Neural cell (in vitro differentiated cells): ENCODE measurements at regions not wholly inside any gene's neighbourhood (a gene's known extent, or its start where the extent isn't known, plus 50 kb on each side); places are given as distances from the start of the nearest gene placed in this dataset.

Experiments used
- H2AFZ ChIP-seq: fragments of 200-600, 300-800 bp; sonication (generic), shearing (Covaris generic); 2 replicates; pipeline ENCODE4 v1.6.0; 2014; ENCODE audit warnings: low read depth, mild to moderate bottlenecking, antibody characterized with exemption, low read length, moderate library complexity
- H3F3A ChIP-seq: fragments of 200-600 bp; shearing (Covaris generic); 2 replicates; pipeline ENCODE4 v1.6.1; 2016; ENCODE audit warnings: mild to moderate bottlenecking, moderate library complexity, mixed read lengths, antibody characterized with exemption, low read length; ENCODE audit not compliant: insufficient read depth, poor library complexity, severe bottlenecking
- H3K27ac ChIP-seq: fragments of 200-600, 300-800 bp; sonication (generic), shearing (Covaris generic); 2 replicates; pipeline ENCODE4 v1.5.1; 2014; ENCODE audit warnings: mild to moderate bottlenecking, low read length, moderate library complexity
- H3K27me3 ChIP-seq: fragments of 300-800, 200-600 bp; sonication (generic), shearing (Covaris generic); 2 replicates; pipeline ENCODE4 v1.6.0; 2014; ENCODE audit warnings: mild to moderate bottlenecking, low read depth, low read length, moderate library complexity; ENCODE audit not compliant: insufficient read depth
- H3K36me3 ChIP-seq: fragments of 300-800, 200-600 bp; sonication (generic), shearing (Covaris generic); 2 replicates; pipeline ENCODE4 v1.5.1; 2014; ENCODE audit warnings: mild to moderate bottlenecking, antibody characterized with exemption, low read length, moderate library complexity; ENCODE audit not compliant: insufficient read depth
- H3K4me2 ChIP-seq: fragments of 300-800, 200-600 bp; sonication (generic), shearing (Covaris generic); 2 replicates; pipeline ENCODE4 v1.6.0; 2014; ENCODE audit warnings: mild to moderate bottlenecking, low read length
- H3K4me3 ChIP-seq: fragments of 300-800, 200-600 bp; sonication (generic), shearing (Covaris generic); 2 replicates; pipeline ENCODE4 v1.5.1; 2014; ENCODE audit warnings: mild to moderate bottlenecking, low read length, moderate library complexity
- H3K79me2 ChIP-seq: fragments of 200-600 bp; shearing (Covaris generic); replicated peaks from 2 replicates; pipeline ENCODE4 v1.6.0; 2014; ENCODE audit warnings: mild to moderate bottlenecking, low read length, moderate library complexity; ENCODE audit not compliant: insufficient read depth
- H3K9ac ChIP-seq: fragments of 300-800, 200-600 bp; sonication (generic), shearing (Covaris generic); 2 replicates; pipeline ENCODE4 v1.6.1; 2016; ENCODE audit warnings: mild to moderate bottlenecking, low read length, mixed read lengths
- H3K9me2 ChIP-seq: fragments of 200-600 bp; shearing (Covaris generic); 2 replicates; pipeline ENCODE4 v1.6.1; 2016; ENCODE audit warnings: mild to moderate bottlenecking, low read length, mixed read lengths; ENCODE audit not compliant: insufficient read depth
- H3K9me3 ChIP-seq: fragments of 200-600, 300-800 bp; sonication (generic), shearing (Covaris generic); 2 replicates; pipeline ENCODE4 v1.6.1; 2016; ENCODE audit warnings: mild to moderate bottlenecking, mixed run types, low read length, moderate library complexity, mixed read lengths
- H4K20me1 ChIP-seq: fragments of 200-600 bp; shearing (Covaris generic); 2 replicates; pipeline ENCODE4 v1.6.1; 2016; ENCODE audit warnings: mild to moderate bottlenecking, mixed run types; ENCODE audit not compliant: insufficient read depth
- CTCF ChIP-seq: fragments of 450-650 bp; IDR thresholded peaks from 2 replicates; pipeline ENCODE4 v1.5.1; 2014; ENCODE audit warnings: antibody characterized with exemption, mild to moderate bottlenecking, moderate library complexity; ENCODE audit not compliant: poor library complexity, severe bottlenecking
- EP300 ChIP-seq: fragments of 450-650 bp; conservative IDR thresholded peaks from 2 replicates; pipeline ENCODE4 v1.6.1; 2014; ENCODE audit warnings: antibody characterized with exemption, mild to moderate bottlenecking, moderate library complexity; ENCODE audit not compliant: poor library complexity, severe bottlenecking
- EZH2 ChIP-seq: fragments of 200-600, 300-800 bp; shearing (Covaris generic), sonication (generic); IDR thresholded peaks from 2 replicates; pipeline ENCODE4 v1.6.1; 2014; ENCODE audit warnings: antibody characterized with exemption, low read length, borderline replicate concordance, mild to moderate bottlenecking; ENCODE audit not compliant: insufficient read depth, poor library complexity, severe bottlenecking
- MXI1 ChIP-seq: fragments of 450-650 bp; conservative IDR thresholded peaks from 2 replicates; pipeline ENCODE4 v1.6.1; 2014; ENCODE audit warnings: antibody characterized with exemption, mild to moderate bottlenecking; ENCODE audit not compliant: poor library complexity, severe bottlenecking
- POLR2AphosphoS5 ChIP-seq: IDR thresholded peaks from 2 replicates; pipeline ENCODE4 v1.6.1; 2012
- RAD21 ChIP-seq: fragments of 450-650 bp; conservative IDR thresholded peaks from 2 replicates; pipeline ENCODE4 v1.6.1; 2014; ENCODE audit warnings: antibody characterized with exemption, mild to moderate bottlenecking, moderate library complexity
- SMC3 ChIP-seq: fragments of 450-650 bp; conservative IDR thresholded peaks from 2 replicates; pipeline ENCODE4 v1.6.1; 2014; ENCODE audit warnings: antibody characterized with exemption, mild to moderate bottlenecking, moderate library complexity; ENCODE audit not compliant: poor library complexity
- TAF1 ChIP-seq: IDR thresholded peaks from 2 replicates; pipeline ENCODE4 v1.6.1; 2012; ENCODE audit warnings: low read depth
- TF ChIP-seq, protein P1 (sequence below): IDR thresholded peaks from 2 replicates; pipeline ENCODE4 v1.6.1; 2012; ENCODE audit warnings: borderline replicate concordance

DNA sequence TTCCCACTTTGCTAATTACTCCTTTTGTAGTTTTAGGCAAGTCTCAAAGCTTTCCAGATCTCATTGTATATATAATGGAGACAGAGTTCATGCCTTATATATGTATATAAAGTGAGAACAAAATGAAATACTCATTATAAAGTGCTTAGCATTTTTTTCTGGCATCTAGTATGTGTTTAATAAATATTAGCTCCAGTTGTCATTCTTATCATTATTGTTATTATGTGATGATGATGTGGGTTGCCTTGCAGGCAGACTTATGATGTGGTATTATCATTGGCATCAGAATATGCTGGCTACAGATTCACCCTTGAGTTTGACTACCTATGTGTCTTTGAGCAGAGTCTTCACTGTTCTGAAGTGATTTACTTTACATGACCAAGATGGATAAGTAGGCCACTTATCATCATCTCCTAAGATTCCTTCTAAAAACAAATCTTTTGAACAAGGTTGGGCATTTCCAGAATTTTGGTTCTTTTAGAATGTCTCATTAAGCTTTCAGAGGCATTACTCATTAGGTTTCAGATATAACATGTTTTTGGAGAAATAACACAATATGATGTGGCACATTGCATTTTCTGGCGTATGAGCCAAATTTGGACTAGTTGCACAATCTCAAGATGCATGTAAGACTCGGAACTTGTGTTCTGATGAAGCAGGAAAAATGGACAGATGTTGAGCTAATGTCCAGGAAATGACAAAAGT, 145.6 kb upstream of the TNC start:
- H3K27me3 ChIP-seq, result no peaks in the 10 kb centered on the region
- no peaks in the 10 kb centered on the region for H3K9me2 ChIP-seq
- H2AFZ ChIP-seq, result no peak overlapping the region
- no peak overlapping the region for H3K4me3 ChIP-seq
- H3K36me3 ChIP-seq, result no peaks in the 10 kb centered on the region
- H4K20me1 ChIP-seq, result no peaks in the 10 kb centered on the region
- no peaks in the 10 kb centered on the region for H3K79me2 ChIP-seq
- no peak overlapping the region for H3K4me2 ChIP-seq
- H3K9ac ChIP-seq, result no peak overlapping the region
- H3K27ac ChIP-seq, result no peak overlapping the region
- no peaks in the 10 kb centered on the region for H3F3A ChIP-seq
- H3K9me3 ChIP-seq, result no peaks in the 10 kb centered on the region
- TF ChIP-seq TAF1 (no peak), CTCF (no peak), SMC3 (no peak), EP300 (no peak), RAD21 (no peak), POLR2AphosphoS5 (no peak)
- TF ChIP-seq, protein P1, sequence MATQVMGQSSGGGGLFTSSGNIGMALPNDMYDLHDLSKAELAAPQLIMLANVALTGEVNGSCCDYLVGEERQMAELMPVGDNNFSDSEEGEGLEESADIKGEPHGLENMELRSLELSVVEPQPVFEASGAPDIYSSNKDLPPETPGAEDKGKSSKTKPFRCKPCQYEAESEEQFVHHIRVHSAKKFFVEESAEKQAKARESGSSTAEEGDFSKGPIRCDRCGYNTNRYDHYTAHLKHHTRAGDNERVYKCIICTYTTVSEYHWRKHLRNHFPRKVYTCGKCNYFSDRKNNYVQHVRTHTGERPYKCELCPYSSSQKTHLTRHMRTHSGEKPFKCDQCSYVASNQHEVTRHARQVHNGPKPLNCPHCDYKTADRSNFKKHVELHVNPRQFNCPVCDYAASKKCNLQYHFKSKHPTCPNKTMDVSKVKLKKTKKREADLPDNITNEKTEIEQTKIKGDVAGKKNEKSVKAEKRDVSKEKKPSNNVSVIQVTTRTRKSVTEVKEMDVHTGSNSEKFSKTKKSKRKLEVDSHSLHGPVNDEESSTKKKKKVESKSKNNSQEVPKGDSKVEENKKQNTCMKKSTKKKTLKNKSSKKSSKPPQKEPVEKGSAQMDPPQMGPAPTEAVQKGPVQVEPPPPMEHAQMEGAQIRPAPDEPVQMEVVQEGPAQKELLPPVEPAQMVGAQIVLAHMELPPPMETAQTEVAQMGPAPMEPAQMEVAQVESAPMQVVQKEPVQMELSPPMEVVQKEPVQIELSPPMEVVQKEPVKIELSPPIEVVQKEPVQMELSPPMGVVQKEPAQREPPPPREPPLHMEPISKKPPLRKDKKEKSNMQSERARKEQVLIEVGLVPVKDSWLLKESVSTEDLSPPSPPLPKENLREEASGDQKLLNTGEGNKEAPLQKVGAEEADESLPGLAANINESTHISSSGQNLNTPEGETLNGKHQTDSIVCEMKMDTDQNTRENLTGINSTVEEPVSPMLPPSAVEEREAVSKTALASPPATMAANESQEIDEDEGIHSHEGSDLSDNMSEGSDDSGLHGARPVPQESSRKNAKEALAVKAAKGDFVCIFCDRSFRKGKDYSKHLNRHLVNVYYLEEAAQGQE, result no peak

- H3K9ac ChIP-seq, result no peak overlapping the region
- no peak for TF ChIP-seq EP300
- TF ChIP-seq, protein P1, result no peak
- no peak for TF ChIP-seq SMC3
- TF ChIP-seq MXI1, result no peak
- TF ChIP-seq TAF1, result no peak
- no peak for TF ChIP-seq EZH2
- no peak for TF ChIP-seq RAD21
- TF ChIP-seq POLR2AphosphoS5, result no peak
- no peak for TF ChIP-seq CTCF
- no peak overlapping the region for H3K4me3 ChIP-seq
- H3K36me3 ChIP-seq, result no peaks in the 10 kb centered on the region
- no peaks in the 10 kb centered on the region for H3F3A ChIP-seq
- H4K20me1 ChIP-seq, result no peaks in the 10 kb centered on the region
- no peaks in the 10 kb centered on the region for H3K79me2 ChIP-seq
- no peaks in the 10 kb centered on the region for H3K9me3 ChIP-seq
- H3K4me2 ChIP-seq, result no peak overlapping the region
- H3K27me3 ChIP-seq, result no peaks in the 10 kb centered on the region
- H3K9me2 ChIP-seq, result no peaks in the 10 kb centered on the region
- H3K27ac ChIP-seq, result no peak overlapping the region
- no peak overlapping the region for H2AFZ ChIP-seq
Observed at GRCh38 chr9:115264313-115264712, 146.4 kb upstream of the TNC start.
